Panc1 (cell line): ENCODE measurements at regions not wholly inside any gene's neighbourhood (a gene's known extent, or its start where the extent isn't known, plus 50 kb on each side); places are given as distances from the start of the nearest gene placed in this dataset.

ENCODE experiments used
- SIN3A ChIP-seq: IDR thresholded peaks from 2 replicates; pipeline ENCODE4 v1.6.1; 2012; ENCODE audit warnings: low read depth, mild to moderate bottlenecking, low read length, moderate library complexity, borderline replicate concordance; ENCODE audit not compliant: insufficient read depth
- TF ChIP-seq, protein P1 (sequence below): fragments of 450-650 bp; IDR thresholded peaks from 2 replicates; pipeline ENCODE4 v1.5.1; 2017; ENCODE audit warnings: mild to moderate bottlenecking
- TF ChIP-seq, protein P2 (sequence below), 2 experiments: IDR thresholded peaks; 2 replicates each; pipeline ENCODE4 v1.6.1; 2011 to 2012; ENCODE audit warnings: low read depth in 2 of 2, control low read depth in 1 of 2, low read length in 1 of 2, mild to moderate bottlenecking in 1 of 2, moderate library complexity in 1 of 2; ENCODE audit not compliant: insufficient read depth in 1 of 2

DNA sequence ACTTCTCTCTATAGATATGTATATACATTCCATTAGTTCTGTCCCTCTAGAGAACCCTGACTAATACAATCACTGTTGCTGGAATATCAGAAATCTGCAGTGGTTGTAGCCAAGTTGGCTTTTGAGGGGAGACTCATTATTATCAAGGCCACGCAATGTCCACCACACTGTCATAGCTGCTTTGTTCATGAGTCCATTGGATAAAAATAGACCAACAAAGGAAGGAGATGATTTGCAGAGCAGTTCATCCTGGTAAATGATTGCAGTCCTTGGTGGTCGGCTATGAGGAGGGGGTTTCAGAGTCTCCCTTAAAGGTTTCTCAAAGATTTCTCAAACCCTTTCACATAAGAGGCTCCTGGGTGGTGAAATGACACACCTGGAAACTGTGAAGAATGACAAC is 192.8 kb upstream of the ANKH start:
- no peak for TF ChIP-seq SIN3A
- TF ChIP-seq, protein P1, sequence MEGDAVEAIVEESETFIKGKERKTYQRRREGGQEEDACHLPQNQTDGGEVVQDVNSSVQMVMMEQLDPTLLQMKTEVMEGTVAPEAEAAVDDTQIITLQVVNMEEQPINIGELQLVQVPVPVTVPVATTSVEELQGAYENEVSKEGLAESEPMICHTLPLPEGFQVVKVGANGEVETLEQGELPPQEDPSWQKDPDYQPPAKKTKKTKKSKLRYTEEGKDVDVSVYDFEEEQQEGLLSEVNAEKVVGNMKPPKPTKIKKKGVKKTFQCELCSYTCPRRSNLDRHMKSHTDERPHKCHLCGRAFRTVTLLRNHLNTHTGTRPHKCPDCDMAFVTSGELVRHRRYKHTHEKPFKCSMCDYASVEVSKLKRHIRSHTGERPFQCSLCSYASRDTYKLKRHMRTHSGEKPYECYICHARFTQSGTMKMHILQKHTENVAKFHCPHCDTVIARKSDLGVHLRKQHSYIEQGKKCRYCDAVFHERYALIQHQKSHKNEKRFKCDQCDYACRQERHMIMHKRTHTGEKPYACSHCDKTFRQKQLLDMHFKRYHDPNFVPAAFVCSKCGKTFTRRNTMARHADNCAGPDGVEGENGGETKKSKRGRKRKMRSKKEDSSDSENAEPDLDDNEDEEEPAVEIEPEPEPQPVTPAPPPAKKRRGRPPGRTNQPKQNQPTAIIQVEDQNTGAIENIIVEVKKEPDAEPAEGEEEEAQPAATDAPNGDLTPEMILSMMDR: no peak
- TF ChIP-seq, protein P2, sequence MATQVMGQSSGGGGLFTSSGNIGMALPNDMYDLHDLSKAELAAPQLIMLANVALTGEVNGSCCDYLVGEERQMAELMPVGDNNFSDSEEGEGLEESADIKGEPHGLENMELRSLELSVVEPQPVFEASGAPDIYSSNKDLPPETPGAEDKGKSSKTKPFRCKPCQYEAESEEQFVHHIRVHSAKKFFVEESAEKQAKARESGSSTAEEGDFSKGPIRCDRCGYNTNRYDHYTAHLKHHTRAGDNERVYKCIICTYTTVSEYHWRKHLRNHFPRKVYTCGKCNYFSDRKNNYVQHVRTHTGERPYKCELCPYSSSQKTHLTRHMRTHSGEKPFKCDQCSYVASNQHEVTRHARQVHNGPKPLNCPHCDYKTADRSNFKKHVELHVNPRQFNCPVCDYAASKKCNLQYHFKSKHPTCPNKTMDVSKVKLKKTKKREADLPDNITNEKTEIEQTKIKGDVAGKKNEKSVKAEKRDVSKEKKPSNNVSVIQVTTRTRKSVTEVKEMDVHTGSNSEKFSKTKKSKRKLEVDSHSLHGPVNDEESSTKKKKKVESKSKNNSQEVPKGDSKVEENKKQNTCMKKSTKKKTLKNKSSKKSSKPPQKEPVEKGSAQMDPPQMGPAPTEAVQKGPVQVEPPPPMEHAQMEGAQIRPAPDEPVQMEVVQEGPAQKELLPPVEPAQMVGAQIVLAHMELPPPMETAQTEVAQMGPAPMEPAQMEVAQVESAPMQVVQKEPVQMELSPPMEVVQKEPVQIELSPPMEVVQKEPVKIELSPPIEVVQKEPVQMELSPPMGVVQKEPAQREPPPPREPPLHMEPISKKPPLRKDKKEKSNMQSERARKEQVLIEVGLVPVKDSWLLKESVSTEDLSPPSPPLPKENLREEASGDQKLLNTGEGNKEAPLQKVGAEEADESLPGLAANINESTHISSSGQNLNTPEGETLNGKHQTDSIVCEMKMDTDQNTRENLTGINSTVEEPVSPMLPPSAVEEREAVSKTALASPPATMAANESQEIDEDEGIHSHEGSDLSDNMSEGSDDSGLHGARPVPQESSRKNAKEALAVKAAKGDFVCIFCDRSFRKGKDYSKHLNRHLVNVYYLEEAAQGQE (IDR thresholded peaks at IDR 0.05; ENCODE audit: insufficient read depth in 1 of 2, low read depth in 2 of 2, low read length in 1 of 2): no peak
